ENCODE measurements at regions not wholly inside any gene's neighbourhood (a gene's known extent, or its start where the extent isn't known, plus 50 kb on each side); places are given as distances from the start of the nearest gene placed in this dataset.

GRCh38 chr15:98524838-98525660, 123.3 kb upstream of the IGF1R start:
- TF ChIP-seq POLR2AphosphoS5 (IDR thresholded peaks at IDR 0.05; ENCODE audit: low read depth): no peak
- TF ChIP-seq CTCF (IDR thresholded peaks at IDR 0.05; ENCODE audit: insufficient read depth, low read length): no peak
- TF ChIP-seq SPI1 (IDR thresholded peaks at IDR 0.05; ENCODE audit: borderline replicate concordance, low read depth): no peak
